ENCODE measurements at regions not wholly inside any gene's neighbourhood (a gene's known extent, or its start where the extent isn't known, plus 50 kb on each side); places are given as distances from the start of the nearest gene placed in this dataset.

DNA sequence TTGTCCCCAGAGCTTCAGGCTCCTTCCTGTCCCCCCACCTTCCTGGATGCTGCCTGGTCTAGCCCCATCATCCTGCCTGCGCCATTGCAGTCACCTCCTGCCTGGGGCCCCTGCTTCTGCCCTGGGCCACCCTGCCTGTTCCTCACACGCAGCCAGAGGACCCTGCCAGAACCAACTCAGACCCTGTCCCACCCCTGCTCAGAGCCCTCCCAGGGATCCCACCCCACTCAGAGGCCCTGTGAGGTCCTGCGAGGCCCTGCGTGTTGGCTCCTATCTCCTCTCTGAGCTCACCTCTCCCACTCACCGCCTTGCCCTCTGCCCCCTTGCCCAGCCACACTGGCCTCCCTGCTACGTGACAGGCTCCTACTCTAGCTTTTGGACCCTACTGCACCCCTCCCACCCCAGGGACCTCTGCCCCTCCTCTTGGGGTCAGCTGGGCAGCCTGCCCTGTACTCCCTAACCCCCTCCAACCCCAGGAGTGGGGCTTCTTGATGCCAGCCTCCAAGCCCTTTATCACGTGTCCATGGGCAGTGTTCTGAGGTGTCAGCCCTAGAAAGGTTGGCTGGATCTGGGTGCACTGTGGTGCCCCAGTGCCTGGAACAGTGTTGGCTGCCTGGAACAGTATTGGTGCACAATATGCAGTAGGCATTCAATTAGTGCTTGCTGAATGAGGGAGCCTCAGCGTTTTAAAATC is 68.3 kb downstream of the CEBPB start:
- no peak for DNase-seq

DNA sequence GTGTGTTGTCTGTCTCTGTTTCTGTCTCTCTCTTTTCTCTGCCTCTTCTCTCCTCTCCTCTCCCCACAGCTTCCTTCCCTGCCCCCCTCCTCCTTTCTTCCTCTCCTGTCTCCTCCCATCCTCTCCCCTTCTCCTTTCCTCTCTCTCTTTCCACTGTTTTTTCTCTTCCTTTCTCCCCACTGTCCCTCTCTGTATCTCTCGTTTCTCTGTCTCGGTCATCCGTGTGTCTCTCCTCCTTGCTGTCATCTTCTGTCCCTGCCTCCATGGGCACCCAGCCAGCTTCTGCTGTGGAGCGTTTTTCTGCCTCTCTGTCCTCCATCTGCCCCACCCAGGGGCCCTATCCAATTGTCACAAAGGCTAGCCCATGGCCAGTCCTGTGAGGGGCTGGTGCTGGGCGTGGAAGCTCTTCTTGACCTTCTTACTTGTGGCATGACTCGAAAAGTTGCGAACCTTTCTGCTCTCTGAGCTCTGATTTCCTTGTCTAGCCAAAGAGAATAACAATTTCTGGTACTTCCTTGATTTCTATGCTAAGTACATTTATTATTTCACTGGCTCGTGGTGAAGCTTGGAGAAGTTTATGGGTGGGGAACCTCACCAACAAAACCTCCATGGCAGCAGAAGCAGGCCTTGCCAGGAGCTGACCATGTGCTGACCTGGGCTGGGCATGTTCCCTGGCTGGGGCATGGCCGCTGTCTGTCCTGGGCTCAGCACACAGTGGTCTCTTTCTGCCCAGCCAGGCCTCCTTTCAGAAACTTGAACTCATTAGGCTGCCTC is 69.3 kb downstream of the CEBPB start:
- no peak for DNase-seq

DNA sequence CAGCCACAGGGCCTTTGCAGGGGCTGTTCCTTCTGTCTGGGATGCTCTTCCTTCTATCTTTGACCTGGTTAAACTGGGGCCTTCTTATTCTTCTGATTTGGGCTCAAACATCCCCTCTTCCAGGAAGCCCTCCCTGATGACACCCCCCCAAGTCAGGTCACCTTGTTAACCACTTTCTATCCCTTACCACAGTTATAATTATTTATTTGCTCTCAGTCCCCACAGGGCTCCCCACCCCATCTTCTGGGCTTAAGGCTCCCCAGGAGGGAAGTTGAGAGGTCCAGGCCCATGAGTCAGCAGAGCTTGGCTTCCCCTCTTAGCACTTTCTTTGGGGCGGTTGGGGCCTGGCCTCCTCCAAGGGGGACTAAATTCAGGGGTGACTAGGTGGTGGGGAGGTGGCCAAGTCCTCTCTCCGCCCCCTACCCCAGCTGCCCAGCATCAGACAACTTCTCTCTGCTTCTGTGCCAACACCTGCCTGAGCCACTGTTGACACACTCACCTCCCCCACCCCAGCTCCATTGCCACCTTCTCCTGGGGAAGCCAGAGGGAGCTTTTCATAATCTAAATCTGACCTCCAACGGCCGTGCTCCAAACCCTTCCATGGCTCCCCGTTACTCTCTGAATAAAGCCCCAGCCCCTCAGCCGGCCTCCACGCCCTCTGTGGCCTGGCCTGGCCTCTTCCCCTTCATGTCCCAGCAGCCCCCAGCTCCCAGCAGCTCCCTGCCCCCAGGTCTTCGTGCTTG is 70.0 kb downstream of the CEBPB start:
- peak; percentile 39 for DNase-seq

DNA sequence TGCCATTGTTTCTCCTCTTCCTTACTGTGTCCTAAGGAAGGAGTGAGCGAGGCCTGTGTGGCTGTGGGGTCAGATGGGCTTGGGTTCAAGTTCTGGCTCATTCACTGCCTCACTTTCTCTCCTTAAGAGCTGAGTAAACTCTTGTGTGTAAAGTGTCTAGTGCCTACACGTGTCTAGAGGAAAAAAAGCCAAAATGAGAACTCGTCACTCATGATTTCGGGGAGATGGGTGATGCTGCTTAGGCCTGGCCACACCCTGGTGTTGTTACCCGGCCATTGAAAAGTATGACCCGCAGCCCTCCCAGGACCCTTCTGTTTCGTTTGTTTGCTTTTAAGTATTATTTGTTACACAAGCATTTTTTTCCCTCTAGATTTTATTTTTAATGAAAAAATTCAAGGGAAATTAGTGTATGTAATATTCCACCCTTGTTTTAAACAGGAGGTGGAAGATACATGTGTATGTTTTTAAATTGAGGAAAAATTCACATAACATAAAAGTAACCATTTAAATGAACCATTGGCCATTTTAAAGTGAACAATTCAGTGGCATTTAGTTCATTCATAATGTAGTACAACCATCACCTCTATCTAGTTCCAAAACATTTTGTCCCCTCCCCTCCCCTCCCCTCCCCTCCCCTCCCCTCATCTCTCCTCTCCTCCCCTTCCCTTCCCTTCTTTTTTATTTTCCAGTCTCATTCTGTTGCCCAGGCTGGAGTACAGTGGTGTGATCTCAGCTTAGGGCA is 71.0 kb downstream of the CEBPB start:
- no peak for DNase-seq

DNA sequence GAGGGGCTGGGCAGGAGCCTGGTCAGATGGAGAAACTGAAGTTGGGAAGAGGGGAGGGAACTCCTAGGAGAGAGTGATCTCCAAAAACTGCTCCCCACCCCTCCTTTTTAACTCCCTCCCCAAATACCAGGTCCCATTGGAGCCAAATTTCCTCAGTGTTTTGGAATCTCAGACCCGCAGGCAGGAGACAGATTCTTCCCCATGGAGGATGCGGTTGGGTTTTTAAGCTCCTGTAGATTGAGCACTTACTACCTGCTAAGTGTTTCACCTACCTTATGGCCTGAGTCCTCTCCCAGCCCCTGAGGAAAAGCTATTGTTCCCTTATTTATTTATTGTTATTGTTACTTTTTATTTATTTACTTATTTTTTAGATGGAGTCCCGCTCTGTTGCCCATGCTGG is 73.2 kb downstream of the CEBPB start:
- DNase-seq, result no peak

DNA sequence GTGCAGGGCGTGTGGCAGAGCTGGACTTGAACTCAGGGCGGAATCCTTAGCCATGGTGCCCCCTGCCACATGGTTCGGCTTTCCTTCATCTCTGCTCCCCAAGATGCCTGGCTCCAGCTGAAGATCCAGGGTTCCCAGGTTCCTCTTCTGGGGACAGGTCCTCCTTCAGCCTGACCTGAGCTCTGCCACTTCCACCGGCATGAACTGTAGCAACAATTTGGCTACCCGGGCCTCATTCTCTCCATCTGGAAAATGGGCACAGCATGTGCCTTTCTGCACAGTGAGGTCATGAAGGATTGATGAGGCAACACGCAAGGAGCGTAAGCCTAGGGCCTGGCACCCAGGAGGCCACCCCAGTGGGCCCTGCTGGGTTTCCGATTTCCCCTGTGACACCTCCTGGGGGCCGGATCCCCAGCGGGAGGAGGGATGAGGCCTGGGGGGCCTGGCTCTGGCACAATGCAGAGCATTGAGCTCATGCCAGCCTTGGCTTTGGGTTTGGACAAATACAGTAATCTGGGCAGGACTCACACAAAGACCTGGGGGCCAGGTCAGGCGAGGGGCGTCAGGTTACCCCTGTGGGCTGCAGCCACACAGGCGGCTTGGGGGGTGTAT is 74.0 kb downstream of the CEBPB start:
- no peak for DNase-seq

DNA sequence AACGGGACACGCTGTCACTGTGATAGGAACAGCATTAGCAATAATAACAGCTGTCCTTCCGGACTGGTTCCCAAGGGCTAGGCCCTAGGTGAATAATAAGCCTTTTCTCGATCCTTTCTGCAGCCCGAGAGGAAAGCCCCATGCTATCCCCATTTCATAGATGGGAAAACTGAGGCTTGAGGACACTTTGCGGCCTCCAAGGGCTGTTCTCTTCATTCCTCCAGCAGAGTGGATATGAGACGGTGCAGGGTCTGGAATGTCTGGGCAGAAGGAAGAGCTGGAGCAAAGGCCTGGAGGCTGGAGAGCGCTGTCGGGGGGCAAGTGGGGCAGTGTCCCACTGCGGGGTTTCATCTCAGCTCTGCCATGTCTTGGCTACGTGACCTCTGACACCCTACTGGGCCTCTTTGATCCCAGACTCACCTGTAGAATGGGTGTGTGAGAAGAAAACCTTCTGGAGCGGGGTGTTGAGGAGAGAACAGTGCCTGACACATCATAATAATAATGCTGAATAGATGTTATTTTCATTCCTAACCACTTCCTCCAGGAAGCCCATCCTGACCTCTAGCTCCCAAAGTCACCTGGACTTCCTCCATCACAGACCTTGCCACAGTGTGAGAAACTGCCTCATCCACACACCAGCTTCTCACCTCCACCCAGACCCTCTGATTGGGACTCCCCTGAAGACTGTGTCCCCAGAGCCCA is 74.8 kb downstream of the CEBPB start:
- no peak for DNase-seq

DNA sequence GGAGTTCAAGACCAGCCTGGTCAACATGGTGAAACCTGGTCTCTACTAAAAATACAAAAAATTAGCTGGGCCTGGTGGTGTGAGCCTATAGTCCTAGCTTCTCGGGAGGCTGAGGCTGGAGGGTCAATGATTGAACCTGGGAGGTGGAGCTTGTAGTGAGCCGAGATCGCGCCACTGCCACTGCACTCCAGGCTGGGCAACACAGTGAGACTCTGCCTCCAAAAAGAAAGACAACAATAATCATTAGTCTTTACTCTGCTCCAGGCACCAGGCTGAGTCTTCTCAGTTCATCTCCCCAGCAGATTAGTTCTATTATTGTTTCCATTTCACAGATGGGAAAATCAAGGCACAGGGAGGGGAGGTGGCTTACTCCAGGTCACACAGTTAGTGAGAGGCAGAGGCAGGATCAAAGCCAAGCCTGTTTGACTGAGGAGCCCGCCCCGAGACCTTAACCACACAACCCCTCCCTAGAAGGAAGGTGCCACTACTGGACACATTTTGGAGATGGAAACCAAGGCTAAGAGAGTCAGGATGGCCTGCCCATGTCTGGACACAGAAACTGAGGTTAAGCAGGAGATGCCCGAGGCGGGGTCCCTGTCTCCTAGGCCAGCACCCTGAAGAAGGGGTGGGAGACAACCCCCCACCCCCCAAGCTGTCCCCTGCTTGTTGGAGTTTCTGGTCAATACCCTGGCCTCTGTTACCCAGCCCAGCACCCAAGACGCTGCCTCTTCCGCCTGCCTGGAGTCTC is 75.8 kb downstream of the CEBPB start:
- no peak for DNase-seq

DNA sequence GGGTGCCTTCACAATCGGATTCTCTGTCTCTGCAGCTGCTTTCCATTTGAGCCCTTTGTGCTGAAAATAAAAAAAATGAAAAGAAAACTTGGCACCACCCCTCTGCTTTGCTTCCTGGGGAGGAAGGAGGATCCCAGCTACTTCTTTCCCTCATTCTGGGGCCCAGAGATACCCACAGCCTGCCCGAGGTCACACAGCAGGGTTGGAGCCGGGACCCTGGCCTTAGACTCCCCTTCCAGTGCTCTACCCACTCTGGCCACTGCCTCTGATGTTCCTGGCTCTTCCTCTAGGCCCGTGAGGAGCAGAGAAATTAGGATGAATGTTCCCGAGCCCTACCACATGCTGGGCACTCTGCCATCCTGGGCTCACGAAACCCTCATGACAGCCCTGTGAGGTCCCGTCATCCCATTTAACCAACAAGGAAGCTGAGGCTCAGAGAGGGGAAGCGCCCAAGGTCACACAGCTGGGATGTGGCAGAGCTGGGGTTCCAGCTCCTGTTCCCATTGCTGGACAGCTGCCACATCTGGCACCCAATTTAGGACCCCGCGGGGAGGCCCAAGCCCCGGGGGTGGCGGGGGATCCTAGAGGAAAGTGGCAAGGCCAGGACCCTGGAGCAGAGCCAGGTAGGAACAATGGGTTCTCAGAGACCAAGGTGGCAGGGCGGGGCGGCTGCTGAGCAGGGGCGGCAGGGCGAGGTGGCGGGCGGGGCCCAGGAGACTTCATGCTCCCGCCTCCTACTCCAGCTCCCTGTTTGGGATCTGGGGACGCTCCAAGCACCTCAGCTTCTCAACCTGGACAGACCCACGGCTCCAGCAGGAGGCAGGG is 76.6 kb downstream of the CEBPB start:
- peak; percentile 61 for DNase-seq

DNA sequence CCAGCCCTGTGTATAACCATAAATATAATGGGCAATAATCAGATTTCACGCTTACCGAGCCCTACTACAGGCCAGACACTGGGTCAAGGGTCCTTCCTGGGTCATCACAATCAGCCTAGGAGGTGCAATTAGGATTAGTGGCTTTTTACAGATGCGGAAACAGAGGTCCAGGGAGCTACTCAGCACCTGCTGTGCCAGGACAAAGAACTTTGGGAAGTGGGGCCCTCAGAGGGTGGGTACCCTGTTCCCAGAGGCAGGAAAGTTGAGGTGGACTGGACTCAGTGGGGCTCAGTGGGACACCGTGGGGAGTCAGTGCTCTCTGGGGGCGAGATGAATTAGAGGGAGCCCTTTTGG is 77.2 kb downstream of the CEBPB start:
- DNase-seq, result no peak

DNA sequence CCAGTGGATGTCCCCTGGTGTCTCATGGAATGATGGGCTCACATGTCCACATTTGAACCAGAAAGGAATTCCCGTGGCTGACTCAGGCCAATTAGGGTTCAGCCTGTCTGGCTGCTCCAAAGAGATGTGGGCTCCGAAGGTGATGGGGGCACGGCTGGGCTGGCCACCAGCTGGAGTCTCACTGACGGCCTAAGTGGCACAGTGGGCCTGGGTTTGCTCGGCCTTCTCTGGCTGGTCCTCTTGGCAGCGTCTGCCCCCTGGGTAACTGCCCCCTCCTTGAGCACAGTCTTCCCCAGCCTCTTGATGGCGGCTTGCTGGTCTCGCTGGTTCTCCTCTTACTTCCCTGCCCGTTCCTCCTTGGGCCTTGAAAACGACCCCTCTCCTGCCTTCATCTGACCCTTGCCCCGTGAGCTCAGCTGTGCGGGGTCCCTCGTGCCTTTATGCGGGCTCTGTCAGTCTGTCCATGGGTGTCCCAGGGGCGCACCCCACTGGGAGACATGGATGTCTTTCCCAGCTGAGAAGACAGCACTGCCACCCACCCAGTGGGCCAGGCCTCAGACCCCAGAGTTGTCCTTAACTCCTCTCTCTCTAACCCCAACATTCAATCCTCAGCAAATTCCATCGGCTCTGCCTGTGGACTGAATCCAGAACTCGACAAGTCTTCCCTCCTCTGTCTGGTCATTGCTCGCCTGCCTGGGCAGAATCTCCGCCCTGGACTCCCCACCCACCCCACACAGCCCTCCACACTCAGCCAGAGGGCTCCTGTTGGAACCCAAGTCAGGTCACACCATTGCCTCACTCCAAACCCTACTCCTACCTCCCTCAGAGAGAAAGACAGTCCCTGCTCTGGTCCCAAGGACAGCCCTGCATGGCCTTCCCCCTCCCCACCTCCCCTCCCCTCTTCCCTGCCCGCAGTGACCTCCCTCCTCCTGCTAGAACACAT is 78.7 kb downstream of the CEBPB start:
- no peak for DNase-seq

DNA sequence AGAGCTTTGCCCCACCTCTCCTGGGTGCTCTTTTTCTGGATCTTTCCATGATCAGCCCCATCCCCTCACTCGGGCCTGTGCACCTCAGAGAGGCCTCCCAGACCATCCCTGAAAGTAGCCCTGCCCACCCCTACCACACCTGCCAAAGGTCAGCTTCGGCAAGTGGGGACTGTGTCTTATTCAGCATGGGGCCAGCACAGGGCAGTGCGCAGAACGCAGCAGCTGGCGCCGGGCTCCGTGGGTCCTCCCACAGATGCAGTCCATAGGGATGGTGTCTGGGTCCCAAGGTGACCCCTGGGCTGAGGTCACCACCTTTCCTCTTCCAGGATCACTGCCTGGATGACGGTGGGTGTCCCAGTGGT is 79.4 kb downstream of the CEBPB start:
- DNase-seq, result no peak

DNA sequence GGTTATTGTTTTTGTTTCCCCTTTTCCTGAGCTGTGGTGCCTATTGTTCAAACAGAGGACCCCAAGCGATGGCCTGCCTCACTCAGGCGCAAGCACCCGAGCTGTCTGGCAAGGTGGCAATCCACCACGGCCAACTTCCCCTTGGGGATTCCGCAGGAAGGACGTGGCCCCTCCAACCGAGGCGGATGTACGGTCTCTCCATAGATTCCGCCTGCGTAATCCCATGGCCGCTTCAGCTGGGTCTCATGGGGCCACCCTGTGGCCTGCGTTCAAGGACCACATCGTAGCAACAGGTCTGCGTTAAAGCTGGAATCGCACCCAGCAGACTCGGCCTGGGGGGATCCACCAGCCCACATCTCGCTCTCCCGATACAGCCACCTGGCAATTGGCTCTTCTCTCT is 79.9 kb downstream of the CEBPB start:
- DNase-seq, result no peak

DNA sequence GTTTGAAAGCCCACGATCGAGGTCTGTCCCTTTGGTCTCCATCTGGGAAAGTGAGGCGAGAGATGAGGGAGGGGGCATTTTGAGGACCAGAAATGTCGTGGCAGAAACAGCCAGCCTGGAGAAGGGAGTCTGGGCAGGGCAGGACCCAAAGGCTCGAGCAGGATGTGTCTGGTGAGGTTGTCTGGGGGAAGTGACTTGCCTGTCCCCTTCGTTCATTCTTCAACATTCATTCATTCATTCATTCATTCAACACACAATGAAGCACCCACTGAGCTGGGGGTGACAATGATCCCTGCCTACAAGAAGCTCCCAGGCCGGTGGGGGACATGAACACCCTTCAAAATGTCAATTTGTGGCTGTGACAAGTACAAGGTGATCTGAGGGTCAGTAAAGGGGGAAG is 80.5 kb downstream of the CEBPB start:
- no peak for DNase-seq

DNA sequence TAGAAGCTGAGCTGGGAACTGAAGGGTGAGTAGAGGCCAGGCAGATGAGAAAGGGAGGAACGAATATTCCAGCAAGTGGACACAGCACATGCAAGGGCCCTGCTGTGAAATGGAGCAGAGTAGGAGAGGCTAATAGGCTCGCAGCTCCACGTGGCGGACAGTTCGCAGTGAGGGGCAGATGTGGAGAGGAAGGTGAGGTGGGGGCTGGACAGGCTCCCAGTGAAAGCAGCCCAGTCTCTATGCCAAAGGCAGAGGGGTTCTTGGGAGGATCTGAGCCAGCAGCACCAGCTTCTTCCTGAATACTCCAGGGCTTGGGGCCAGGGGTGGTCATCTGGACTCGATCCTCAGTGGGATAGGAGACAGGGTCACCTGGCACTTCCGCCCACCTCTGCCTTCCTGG is 81.0 kb downstream of the CEBPB start:
- DNase-seq, result no peak

DNA sequence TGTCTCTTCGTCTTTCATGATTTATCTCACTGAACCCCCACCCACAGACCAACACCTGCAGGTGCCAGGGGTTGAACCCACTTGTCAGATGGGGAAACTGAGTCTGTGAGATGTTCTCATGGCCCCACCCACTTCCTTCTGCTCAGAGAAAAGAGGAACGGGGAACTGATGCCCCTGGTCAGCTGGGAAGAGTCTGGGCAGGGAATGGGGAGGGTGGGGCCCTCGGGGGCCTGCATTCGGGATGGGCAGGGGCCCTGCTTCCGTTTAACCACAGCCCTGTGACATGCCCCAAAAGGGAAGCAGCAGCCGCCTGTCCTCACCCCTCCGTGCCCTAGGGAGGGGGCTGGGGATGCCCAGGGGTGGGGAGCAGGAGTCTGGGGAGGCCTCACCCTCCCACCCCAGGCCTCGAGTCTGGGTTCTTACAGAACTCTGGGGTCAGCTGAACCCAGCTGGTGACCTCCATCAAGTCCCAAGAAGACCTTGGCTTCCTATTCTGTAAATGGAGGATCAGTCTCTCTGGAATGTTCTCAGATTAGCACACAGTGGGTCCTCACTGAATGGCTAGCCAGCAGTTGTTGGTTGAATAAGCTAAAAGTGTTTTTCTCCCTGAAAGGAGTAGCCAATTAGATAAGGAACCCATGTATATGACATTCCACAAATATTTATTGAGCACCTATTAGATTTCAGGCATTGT is 81.5 kb downstream of the CEBPB start:
- no peak for DNase-seq

DNA sequence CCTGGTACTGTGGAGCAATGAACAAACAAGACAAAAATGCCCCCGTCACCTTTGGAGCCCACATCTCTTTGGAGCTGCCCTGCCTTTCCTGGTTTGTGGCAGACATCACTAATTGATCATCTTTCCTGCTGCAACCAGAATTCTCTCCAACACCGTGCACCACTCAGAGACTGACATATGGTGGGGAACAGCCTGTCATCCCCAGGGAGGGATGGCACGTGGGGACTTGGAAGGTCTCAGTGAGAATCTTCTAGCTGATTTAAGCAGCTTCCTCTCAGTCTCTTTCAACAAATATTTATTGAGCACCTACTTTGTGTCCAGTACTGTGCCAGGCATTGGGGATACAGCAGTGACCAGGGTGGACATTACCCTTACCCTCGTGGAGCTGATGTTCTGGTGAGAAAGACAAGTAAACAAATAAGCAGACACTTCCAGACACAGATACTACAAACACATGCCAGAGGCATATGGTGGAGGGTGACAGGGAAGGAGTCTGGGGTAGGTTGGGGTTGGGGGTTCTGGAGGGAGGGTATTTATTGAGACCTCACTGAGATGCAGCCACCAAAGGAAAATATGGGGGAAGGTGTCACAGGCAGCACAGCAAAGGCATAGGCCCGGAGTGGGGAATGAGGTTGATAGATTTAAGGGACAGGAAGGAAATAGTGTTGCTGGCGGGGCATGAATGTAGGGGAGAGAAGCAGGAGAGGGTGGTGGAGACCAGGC is 82.3 kb downstream of the CEBPB start:
- DNase-seq, result no peak
